ENCODE measurements at regions not wholly inside any gene's neighbourhood (a gene's known extent, or its start where the extent isn't known, plus 50 kb on each side); places are given as distances from the start of the nearest gene placed in this dataset.

DNA sequence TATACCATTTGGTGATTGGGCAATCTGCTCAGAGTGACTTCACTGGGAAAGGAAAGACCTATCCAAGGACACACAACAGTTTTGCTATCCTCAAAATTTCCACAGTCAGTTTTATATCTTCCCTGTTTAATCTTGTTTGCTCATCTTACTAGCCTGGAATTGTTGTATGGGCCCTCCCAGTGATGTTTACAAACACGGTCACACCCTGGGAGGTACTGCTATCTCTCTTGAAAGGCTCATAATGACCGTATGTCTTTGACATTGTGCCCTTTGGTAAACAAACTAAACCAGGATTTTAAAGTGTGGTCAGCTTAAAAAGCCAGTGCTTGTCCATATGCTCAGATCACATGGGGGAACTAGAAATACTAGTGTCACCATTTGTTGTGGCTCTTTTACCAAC lies 277.0 kb downstream of the CDH2 start:
- DNase-seq (ENCODE audit: low spot score): no peak

GRCh38 chr18:27894746-27895145 lies 282.2 kb downstream of the CDH2 start:
- DNase-seq (ENCODE audit: low spot score): no peak

DNA sequence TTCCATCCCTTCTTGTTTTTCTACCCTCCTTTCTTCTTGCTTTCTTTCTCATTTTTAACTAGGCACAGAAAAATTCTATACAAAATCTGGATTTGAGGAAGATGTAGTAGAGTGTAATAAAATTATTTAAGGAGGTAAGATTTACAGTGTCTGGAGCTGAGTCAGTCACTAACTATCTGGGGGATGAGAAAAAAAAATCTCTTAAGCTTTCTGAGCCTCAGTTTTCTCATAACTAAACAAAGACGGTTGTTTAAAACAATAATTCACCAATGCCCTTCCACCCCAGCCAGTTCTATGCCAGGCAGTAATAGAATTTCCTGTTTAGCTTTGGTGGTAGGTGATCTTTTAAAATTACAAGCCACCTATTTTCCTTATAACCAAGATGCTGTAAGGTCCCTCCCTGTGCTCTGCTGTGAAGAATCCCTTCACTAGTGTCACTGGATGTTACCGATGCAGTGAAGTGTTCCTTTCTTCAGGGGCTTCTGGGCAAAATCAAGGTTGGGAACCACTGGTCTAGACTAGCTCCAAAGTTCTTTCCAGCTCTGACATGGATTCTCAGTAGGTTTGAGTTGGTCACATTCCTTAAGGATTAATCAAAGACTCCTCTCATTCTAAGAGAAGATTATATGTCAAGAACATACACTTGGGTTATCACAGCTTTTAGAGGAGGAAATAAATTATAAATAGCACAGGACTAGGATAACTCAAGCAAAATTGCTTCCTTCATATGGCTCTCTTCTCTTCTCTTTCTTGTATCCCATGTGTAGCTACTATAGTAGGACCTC lies 289.0 kb downstream of the CDH2 start:
- no peak for DNase-seq (ENCODE audit: low spot score)

DNA sequence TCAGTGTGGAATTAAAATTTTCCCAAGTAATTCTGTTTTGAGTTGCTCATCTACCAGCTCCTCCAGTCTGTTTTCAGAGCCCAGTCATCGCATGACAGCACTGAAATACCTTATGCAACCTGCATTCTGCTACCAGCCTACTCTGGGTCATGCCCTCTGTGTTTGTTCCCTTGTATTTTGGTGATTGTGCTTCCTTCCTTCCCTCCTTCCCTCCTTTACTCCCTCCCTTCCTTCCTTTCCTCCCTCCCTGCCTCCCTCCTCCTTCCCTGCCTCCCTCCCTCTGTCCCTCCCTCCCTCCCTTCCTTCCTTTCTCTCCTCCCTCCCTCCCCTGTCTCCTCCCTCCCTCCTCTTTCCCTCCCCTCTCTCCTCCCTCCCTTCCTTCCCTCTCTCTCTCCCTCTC lies 289.6 kb downstream of the CDH2 start:
- DNase-seq (ENCODE audit: low spot score): no peak

GRCh38 chr18:27879540-27879939 lies 297.4 kb downstream of the CDH2 start:
- no peak for DNase-seq (ENCODE audit: low spot score)

GRCh38 chr18:27871726-27872125 lies 305.2 kb downstream of the CDH2 start:
- DNase-seq (ENCODE audit: low spot score): no peak

DNA sequence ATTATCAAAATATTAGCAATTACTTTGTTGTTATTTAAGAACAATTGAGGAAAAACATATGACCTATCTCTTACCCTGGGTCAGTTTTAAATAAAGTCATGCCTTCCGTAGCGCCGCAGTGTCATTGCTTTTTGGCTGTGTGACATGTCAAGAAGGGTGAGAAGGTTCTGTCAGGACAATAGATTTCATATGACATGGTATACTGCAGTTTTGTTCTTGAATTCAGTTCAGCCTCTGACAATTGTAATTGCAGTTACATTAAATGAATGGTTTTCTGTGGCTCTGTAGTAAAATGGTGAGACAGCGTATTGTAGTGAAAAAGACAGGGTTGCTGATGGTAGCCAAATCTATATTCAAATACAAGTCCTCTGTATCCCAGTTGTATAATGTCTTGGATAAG lies 307.2 kb downstream of the CDH2 start:
- no peak for DNase-seq (ENCODE audit: low spot score)

DNA sequence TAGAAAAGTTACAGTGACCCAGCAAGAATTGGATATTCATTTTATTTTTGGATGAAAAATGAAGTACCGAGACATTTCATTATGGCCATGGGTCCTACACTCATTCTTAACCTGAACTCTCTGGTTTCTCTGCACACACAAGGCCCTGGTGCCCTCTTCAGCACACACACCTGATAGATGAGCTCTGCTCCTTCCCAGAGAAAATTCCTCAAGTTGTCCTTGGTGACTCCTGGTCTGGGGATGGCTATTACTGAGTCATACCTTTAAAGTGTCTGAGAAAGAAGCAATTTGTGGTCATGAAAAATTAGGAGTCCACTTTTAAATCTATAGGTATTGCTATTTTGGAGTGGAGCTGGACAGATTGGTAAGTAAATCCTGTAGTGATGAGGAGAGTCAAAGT lies 311.5 kb downstream of the CDH2 start:
- no peak for DNase-seq (ENCODE audit: low spot score)

DNA sequence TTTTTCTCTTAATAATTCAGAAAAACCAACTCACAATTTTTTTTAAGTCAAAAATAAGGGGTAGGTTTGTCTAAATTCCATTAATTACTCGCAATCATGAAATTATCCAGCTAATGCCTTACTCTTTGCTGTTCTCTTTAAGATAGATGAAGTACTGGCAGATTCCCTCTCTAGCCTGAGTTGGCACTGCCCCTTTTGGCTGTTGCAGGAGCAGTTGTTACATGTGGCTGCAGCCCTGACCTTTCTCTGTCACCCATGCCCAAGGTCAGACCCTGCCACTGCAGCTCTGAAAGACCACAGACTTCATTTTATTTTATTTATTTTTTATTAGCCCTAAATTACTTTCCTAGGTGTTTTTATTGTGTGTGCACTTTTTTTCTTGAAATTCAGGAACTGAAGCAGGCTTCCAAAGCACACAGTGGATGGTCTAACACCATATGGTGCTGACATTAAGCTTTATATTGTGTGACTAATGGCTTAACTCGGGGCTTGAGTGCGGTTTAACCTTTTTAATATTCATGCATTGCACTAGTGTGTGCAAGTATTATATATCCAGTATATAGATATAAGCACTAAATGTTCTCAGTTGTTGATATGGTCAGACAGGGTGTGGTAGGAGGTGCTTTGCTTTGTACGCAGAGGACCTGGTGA lies 313.0 kb downstream of the CDH2 start:
- DNase-seq (ENCODE audit: low spot score): no peak

DNA sequence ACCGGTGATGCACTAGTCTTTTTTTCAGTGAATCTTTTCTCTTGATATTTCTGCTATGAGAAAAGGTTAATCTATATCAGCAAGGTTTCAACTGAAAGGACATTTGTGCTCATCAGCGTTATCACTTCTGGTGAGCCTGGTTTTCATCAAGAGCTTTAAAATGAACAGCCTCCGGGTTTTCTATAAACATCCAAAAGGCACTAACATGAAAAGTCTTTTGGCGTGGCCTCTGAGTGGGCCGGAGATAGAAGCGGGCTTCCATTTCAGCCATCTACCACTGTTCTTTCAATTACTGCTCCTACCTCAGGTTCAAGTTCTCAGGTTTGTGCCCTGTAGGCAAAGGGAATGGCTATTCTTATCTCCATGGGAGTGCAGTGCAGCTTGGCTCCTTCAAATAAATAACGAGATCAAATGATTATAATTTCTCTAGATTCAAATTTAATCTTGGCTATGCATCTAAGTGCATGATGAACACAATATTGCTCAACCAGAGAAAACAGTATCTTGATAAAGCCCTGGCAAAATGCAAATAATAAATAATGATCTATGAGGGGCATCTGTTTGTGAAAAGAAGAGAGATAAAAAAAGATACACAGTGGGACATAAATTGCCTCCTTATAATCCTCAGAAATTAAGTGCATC lies 314.8 kb downstream of the CDH2 start:
- no peak for DNase-seq (ENCODE audit: low spot score)

GRCh38 chr18:27861539-27861938 lies 315.4 kb downstream of the CDH2 start:
- no peak for DNase-seq (ENCODE audit: low spot score)

DNA sequence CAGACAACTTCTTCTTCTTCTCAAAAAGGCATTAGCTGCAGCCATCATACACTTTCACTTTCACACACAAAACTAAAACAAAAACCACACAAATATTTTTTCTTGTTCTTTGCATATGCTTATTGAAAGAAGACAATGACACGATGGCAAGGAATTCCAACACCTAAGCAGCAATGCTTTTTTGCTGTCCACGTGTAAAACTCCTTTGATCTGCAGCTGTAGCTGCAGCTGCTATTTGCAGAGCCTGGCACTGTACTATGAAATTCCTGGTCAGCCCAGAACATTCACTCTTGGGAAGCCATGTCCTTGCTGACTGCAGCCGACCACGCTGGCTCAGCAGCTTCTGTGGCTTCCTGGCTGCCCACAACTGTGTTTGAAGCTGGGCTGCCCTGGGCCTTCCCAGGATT lies 316.2 kb downstream of the CDH2 start:
- DNase-seq (ENCODE audit: low spot score): no peak

DNA sequence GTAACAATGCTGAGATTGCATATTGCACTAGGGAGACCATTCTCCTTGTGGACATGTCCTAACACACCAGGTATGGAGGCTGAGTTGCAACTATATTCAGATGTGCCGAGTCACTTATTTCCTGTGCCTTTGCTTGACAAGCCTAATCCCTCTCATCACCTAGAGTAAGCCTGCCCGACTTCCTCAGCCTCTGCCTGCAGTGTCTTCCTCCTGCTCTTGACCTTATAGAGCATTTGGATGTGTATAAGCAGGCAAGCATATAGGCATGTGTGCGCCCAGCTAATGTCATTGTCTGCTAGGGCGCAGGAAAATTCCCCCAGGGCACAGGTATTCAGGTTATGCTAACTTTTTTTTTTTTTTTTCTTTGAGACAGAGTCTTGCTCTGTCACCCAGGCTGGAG lies 316.9 kb downstream of the CDH2 start:
- DNase-seq (ENCODE audit: low spot score): no peak

GRCh38 chr18:27856820-27857219 lies 320.1 kb downstream of the CDH2 start:
- DNase-seq (ENCODE audit: low spot score): no peak

DNA sequence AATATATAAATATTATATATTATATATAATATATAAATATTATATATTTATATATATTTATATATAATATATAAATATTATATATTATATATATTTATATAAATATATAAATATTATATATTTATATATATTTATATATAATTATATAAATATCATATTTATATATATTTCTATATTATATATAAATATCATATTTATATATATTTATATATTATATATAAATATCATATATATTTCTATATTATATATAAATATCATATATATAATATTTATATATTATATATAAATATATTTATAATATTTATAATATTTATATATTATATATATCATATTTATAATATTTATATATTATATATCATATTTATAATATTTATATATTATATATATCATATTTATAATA lies 321.4 kb downstream of the CDH2 start:
- DNase-seq (ENCODE audit: low spot score): no peak

- no peak for DNase-seq (ENCODE audit: low spot score)
Observed at GRCh38 chr18:27854631-27855030, 322.3 kb downstream of the CDH2 start.

DNA sequence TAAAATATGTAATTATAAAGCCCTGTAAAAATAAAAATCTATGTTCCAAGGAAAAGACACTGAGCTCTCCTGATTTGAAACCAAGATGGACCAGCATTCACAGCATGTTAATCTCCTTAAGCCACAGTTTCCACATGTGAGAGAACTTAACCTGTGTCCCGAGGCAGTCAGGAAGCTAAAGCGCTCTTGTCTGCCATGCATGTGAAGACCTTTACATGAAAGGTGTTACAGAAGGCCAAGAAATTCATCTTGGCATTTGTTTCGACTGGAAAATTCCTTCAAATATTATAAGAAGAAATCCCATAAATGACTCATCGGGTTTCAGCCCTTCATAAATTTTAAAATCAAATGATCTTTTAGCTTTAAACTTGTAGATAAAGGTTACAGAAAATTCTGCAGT lies 328.6 kb downstream of the CDH2 start:
- no peak for DNase-seq (ENCODE audit: low spot score)

DNA sequence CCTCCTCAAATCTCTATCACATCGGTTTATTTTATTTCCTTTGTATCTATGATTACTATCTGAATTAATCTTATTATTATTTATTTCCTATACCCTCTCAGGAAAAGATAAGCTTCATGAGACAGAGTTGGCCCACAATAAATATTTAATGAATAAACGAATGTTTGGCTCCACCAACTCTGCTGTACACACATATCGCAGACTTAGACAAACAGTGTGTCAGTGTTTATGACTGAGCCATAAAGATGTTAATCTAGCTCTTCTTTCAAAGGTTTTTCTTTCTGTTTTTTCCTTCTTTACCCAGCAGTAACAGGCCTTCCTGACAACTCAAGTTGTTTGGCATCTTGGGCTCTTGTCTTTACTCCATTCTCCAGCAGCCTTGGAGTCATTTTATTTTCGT lies 329.5 kb downstream of the CDH2 start:
- DNase-seq (ENCODE audit: low spot score): no peak

GRCh38 chr18:27845897-27846296 lies 331.0 kb downstream of the CDH2 start:
- no peak for DNase-seq (ENCODE audit: low spot score)

GRCh38 chr18:27843783-27844777 lies 332.9 kb downstream of the CDH2 start:
- no peak for DNase-seq (ENCODE audit: low spot score)

- DNase-seq (ENCODE audit: low spot score): no peak
Observed at GRCh38 chr18:27839141-27839540, 337.8 kb downstream of the CDH2 start.

GRCh38 chr18:27838225-27838624 lies 338.7 kb downstream of the CDH2 start:
- DNase-seq (ENCODE audit: low spot score): no peak
